Ovary (tissue), 7 donors: ENCODE measurements at regions not wholly inside any gene's neighbourhood (a gene's known extent, or its start where the extent isn't known, plus 50 kb on each side); places are given as distances from the start of the nearest gene placed in this dataset.

Experiments used
- DNase-seq, 5 donors: peaks; one replicate each; pipeline ENCODE4 v3.0.0-alpha.2; 2019 to 2020
- H3K27ac ChIP-seq, 2 donors: fragments of 200-600 bp; one replicate each; pipeline versions ENCODE4 v1.5.1 to v1.8.0; 2019 to 2022
- H3K27me3 ChIP-seq: fragments of 200-600 bp; one replicate; pipeline ENCODE4 v1.8.0; 2022
- H3K36me3 ChIP-seq: fragments of 200-600 bp; sonication (generic); one replicate; pipeline ENCODE4 v1.5.1; 2019
- H3K4me1 ChIP-seq: one replicate; pipeline ENCODE4 v1.8.1; 2013; ENCODE audit warnings: mild to moderate bottlenecking, moderate library complexity; ENCODE audit not compliant: insufficient read depth
- H3K4me3 ChIP-seq: fragments of 200-600 bp; sonication (generic); one replicate; pipeline ENCODE4 v1.5.1; 2017
- H3K9me3 ChIP-seq, 2 donors: fragments of 200-600 bp in 1 of 2; sonication (generic) in 1 of 2; one replicate each; pipeline versions ENCODE4 v1.5.1 to v1.8.1; 2013 to 2019; ENCODE audit warnings: mild to moderate bottlenecking in 1 of 2, moderate library complexity in 1 of 2
- EP300 ChIP-seq: sonication (generic); formaldehyde crosslinking; IDR thresholded peaks from one replicate; pipeline ENCODE4 v1.6.1; 2017; ENCODE audit warnings: antibody characterized with exemption
- POLR2A ChIP-seq: fragments of 450-650 bp; IDR thresholded peaks from one replicate; pipeline ENCODE4 v1.6.1; 2017; ENCODE audit warnings: antibody characterized with exemption, mild to moderate bottlenecking, moderate library complexity
- WGBS, 3 donors: extraction: QIAGEN DNeasy Blood & Tissue Kit in 1 of 3; methylation state at CpG; one replicate each; pipeline versions ENCODE4 v1.1.5 to v1.1.7; 2013 to 2017; 5-methylcytosine and 5-hydroxymethylcytosine counted together
- intact Hi-C, 4 donors: fragments of 100-400 bp; cut with DNase I; formaldehyde crosslinking; loops; one replicate each; pipeline versions ENCODE4 v1.11.0 to v1.15.1; 2022 to 2023
- TF ChIP-seq, protein P1 (sequence below), 3 donors: fragments of 450-650 bp in 2 of 3; fragments of 200-600 bp in 1 of 3; IDR thresholded peaks; one replicate each; pipeline versions ENCODE4 v1.5.1 to v1.8.0; 2016 to 2022; ENCODE audit warnings: antibody characterized with exemption in 3 of 3, mild to moderate bottlenecking in 1 of 3
- donor health status: DM: no; HTN: no; CAD: no; lungs with moderate emphysema.
- donor health status: DM: no; HTN: no; CAD: no.
- donor health status: Bipolar disorder and iron deficiency.
- donor health status: DM: no; HTN: no; CAD: no.
- donor health status: DM: yes; HTN: yes; CAD: no.

DNA sequence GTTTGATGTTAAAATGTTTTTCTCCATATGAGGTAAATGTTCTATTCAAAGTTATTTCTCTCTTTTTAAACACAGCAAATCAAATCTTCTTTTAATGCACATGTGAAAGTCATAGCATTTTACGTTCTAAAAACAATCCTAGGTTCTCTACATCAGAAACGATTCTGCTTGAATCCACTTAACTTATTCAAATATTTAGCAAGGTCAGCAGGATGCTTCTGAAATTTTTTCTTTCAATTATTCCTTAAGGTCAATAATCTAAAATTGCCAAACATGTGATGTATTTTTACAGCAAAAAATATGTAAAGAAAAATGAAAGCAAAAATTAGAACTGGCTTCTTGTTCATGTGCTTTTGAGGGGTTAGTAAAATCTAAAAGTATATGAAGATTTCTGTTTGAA is 106.7 kb downstream of the TM2D1 start:
- DNase-seq, result no peak
- 31 to 59% (median 36%) methylated on average over 2 of the region's 2 CpGs for WGBS, 3 donors

DNA sequence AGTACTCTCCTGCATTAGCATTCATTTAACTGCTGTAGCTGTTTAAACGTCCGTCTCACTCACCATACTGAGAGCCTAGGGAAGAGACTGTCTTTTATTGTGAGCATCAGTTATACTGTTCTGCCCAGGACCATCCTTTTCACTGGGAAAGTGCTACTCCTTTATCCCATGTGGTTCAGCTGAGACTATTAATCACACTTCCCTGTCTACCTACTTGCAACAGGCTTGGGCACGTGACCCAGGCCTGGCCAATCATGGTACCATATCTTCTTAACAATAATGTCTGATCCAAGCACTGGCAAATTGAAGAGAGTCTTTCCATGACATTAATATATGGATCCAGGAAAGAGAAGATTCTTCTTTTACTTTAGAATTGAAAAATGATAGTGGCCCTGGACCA is 108.1 kb downstream of the TM2D1 start:
- H3K27me3 ChIP-seq, result no peaks in the 10 kb centered on the region
- H3K9me3 ChIP-seq, result no peaks in the 10 kb centered on the region
- no peak overlapping the region for H3K4me3 ChIP-seq
- 85 to 95% (median 89%) methylated on average over 3 of the region's 3 CpGs for WGBS, 3 donors
- DNase-seq, result no peak
- H3K36me3 ChIP-seq, result no peaks in the 10 kb centered on the region
- H3K27ac ChIP-seq, result no peak overlapping the region
- TF ChIP-seq, protein P1, sequence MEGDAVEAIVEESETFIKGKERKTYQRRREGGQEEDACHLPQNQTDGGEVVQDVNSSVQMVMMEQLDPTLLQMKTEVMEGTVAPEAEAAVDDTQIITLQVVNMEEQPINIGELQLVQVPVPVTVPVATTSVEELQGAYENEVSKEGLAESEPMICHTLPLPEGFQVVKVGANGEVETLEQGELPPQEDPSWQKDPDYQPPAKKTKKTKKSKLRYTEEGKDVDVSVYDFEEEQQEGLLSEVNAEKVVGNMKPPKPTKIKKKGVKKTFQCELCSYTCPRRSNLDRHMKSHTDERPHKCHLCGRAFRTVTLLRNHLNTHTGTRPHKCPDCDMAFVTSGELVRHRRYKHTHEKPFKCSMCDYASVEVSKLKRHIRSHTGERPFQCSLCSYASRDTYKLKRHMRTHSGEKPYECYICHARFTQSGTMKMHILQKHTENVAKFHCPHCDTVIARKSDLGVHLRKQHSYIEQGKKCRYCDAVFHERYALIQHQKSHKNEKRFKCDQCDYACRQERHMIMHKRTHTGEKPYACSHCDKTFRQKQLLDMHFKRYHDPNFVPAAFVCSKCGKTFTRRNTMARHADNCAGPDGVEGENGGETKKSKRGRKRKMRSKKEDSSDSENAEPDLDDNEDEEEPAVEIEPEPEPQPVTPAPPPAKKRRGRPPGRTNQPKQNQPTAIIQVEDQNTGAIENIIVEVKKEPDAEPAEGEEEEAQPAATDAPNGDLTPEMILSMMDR (IDR thresholded peaks at IDR 0.05), result no peak
- no peak for TF ChIP-seq POLR2A
- intact Hi-C loops, result no loop called here
- H3K4me1 ChIP-seq, result no peaks in the 10 kb centered on the region

More for the DNA sequence above, 106.7 kb downstream of the TM2D1 start:
- TF ChIP-seq POLR2A (no peak), EP300 (no peak)
- intact Hi-C loops, result no loop called here
- no peaks in the 10 kb centered on the region for H3K9me3 ChIP-seq
- no peaks in the 10 kb centered on the region for H3K4me1 ChIP-seq
- no peaks in the 10 kb centered on the region for H3K36me3 ChIP-seq
- no peak overlapping the region for H3K27ac ChIP-seq
- H3K27me3 ChIP-seq, result no peaks in the 10 kb centered on the region
- H3K4me3 ChIP-seq, result no peak overlapping the region

DNA sequence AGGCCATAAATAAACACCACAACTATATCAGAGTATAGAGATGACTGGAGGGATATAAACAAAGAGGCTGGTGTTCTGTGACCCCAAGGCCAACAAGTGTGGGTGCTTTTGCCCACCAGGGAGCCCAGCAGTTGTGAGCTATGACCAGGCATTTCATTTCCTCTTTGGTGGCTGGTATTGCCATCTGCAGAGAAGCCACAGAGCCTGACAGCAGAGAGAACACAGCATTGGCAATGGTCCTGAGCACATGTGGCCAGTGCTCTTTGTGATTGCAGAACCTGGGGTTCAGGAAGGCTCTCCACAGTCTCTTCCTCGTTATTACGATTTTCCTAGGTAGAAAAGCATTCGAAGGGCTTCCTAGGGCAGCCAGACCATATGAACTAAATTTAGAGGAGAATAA is 112.3 kb downstream of the TM2D1 start:
- intact Hi-C loops, result no loop called here
- Histone ChIP-seq H3K4me1 (no peaks in the 10 kb centered on the region), H3K9me3 (no peaks in the 10 kb centered on the region), H3K27me3 (no peaks in the 10 kb centered on the region), H3K36me3 (no peaks in the 10 kb centered on the region), H3K4me3 (no peak overlapping the region), H3K27ac (no peak overlapping the region)
- no peak for DNase-seq
- TF ChIP-seq, protein P1 (IDR thresholded peaks at IDR 0.05), result no peak
- TF ChIP-seq EP300, result no peak
- WGBS, 3 donors, result 73 to 82% (median 75%) methylated on average over 3 of the region's 3 CpGs

DNA sequence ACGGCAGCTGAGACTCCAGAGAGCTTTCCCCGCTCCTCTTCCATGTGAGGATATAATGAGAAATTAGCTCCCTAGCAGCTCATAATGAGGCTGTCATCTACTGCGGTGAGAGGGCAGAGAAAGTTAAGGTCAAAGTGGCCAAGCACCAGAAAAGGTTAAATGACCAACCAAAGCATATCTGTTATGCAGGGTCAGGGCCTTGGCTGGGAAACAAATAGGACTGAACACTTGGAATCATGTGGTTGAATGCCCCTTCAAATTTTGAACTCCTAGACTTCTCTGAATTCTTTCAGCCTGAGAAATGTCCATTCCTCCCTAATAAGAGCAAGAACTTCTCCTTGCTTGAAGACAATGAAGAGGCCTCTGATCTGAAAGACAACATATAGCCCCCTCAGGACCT is 115.9 kb downstream of the TM2D1 start:
- 90 to 93% (median 92%) methylated on average over 3 of the region's 3 CpGs for WGBS, 3 donors
- no peak overlapping the region for H3K27ac ChIP-seq

DNA sequence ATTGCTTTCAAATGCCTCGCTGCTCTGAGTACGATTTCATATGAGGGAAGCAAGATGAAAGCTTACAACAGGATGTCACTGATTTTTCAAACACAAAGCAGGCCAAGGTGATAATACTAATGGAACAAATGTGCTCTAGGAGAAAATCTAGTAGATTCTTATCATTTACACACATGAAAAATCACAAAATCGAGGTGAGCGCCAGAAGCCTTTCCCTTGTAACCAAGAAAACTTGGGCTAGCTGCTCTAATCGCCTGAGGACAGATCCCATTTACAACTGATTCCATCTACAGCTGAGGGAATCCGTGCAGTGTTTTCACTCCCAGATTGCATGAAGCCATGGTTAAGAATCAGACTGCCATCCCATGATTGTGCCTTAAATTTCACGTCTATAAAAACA is 117.5 kb downstream of the TM2D1 start:
- Histone ChIP-seq H3K36me3 (no peaks in the 10 kb centered on the region), H3K27me3 (no peaks in the 10 kb centered on the region), H3K9me3 (no peaks in the 10 kb centered on the region), H3K4me1 (peaks cover 3% of the 10 kb centered on the region), H3K4me3 (no peak overlapping the region), H3K27ac (peak overlapping the region in 1 of 2 donors; percentile 53)
- intact Hi-C loops, result no loop called here
- TF ChIP-seq EP300, result no peak
- WGBS, 3 donors, result 91 to 93% (median 92%) methylated on average over 7 of the region's 7 CpGs
- DNase-seq, result no peak

More for the DNA sequence above, 115.9 kb downstream of the TM2D1 start:
- TF ChIP-seq POLR2A (no peak), EP300 (no peak)
- TF ChIP-seq, protein P1 (IDR thresholded peaks at IDR 0.05), result no peak
- DNase-seq, result no peak
- H3K27me3 ChIP-seq, result no peaks in the 10 kb centered on the region
- no peaks in the 10 kb centered on the region for H3K9me3 ChIP-seq
- H3K4me1 ChIP-seq, result peaks cover 3% of the 10 kb centered on the region
- H3K4me3 ChIP-seq, result no peak overlapping the region
- intact Hi-C loops, result no loop called here
- H3K36me3 ChIP-seq, result no peaks in the 10 kb centered on the region
